ENCODE measurements at regions not wholly inside any gene's neighbourhood (a gene's known extent, or its start where the extent isn't known, plus 50 kb on each side); places are given as distances from the start of the nearest gene placed in this dataset.

DNA sequence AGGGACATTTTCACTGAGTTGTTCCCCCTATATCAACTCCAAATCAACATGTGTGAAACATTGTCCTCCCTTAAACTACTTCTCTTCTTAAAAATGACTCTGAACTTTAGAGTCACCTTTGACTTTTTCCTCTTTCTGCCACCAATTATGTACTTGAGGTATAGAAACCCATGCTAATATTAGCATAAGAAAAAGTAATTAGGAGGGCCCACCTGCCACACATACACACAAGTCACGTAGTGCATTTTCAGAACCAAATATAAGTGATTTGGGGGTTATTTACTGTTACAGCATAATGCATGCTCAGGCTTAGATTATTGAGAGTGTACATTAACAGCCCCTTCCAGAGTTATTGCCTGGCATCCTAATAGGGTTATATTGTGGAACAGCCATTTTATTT, 432.7 kb downstream of the ZIC3 start:
- intact Hi-C loops (cut with DNase I), result no loop called here
- FAIRE-seq, result no peak
- H3K4me1 ChIP-seq (ENCODE audit: control insufficient read depth in 2 of 3, insufficient read depth in 2 of 3, low read depth in 1 of 3, low read length in 3 of 3), result no peaks in the 10 kb centered on the region

DNA sequence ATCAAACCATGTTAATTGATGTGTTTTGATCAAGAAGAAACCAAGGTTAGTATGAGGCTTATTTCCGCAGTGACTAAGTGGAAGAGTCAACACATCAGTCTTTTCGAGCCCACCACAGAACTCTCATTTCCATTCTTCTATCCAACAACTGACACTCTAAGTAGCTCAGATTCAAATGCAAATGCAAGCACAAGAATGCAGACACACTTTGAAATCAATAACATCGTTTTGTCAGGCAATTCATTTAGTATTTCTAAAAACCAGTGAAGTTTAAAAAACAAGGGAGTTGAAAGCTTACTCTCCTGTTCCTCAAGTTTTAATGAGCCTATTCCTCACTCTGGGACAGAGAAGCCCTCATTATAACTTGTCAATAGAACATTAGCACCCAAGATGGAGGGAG, 433.1 kb downstream of the ZIC3 start:
- TF ChIP-seq, protein P1, sequence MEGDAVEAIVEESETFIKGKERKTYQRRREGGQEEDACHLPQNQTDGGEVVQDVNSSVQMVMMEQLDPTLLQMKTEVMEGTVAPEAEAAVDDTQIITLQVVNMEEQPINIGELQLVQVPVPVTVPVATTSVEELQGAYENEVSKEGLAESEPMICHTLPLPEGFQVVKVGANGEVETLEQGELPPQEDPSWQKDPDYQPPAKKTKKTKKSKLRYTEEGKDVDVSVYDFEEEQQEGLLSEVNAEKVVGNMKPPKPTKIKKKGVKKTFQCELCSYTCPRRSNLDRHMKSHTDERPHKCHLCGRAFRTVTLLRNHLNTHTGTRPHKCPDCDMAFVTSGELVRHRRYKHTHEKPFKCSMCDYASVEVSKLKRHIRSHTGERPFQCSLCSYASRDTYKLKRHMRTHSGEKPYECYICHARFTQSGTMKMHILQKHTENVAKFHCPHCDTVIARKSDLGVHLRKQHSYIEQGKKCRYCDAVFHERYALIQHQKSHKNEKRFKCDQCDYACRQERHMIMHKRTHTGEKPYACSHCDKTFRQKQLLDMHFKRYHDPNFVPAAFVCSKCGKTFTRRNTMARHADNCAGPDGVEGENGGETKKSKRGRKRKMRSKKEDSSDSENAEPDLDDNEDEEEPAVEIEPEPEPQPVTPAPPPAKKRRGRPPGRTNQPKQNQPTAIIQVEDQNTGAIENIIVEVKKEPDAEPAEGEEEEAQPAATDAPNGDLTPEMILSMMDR (IDR thresholded peaks at IDR 0.05; ENCODE audit: borderline replicate concordance, extremely low read depth, insufficient read depth), result no peak
- no peak overlapping the region for H3K9ac ChIP-seq (ENCODE audit: low read length in 3 of 3)
- no peaks in the 10 kb centered on the region for H3K4me1 ChIP-seq (ENCODE audit: control insufficient read depth in 2 of 3, insufficient read depth in 2 of 3, low read depth in 1 of 3, low read length in 3 of 3)
- no peak overlapping the region for H3K4me3 ChIP-seq (ENCODE audit: low read length in 3 of 3)
- no peaks in the 10 kb centered on the region for H3K27me3 ChIP-seq (ENCODE audit: control insufficient read depth, insufficient read depth, low read length)
- no peak overlapping the region for H3K27ac ChIP-seq (ENCODE audit: low read depth in 2 of 2, low read length in 2 of 2)
- intact Hi-C loops (cut with DNase I), result no loop called here
- no peak for FAIRE-seq
- H3K9me3 ChIP-seq (ENCODE audit: control insufficient read depth in 2 of 3, insufficient read depth in 1 of 3, low read length in 3 of 3), result no peaks in the 10 kb centered on the region
- no peak for DNase-seq
- no peaks in the 10 kb centered on the region for H3K36me3 ChIP-seq (ENCODE audit: control insufficient read depth in 2 of 3, insufficient read depth in 3 of 3, low read length in 3 of 3)

More for the DNA sequence above, 432.7 kb downstream of the ZIC3 start:
- no peak overlapping the region for H3K9ac ChIP-seq (ENCODE audit: low read length in 3 of 3)
- H3K27me3 ChIP-seq (ENCODE audit: control insufficient read depth, insufficient read depth, low read length), result no peaks in the 10 kb centered on the region
- no peaks in the 10 kb centered on the region for H3K9me3 ChIP-seq (ENCODE audit: control insufficient read depth in 2 of 3, insufficient read depth in 1 of 3, low read length in 3 of 3)
- TF ChIP-seq, protein P1 (IDR thresholded peaks at IDR 0.05; ENCODE audit: borderline replicate concordance, extremely low read depth, insufficient read depth), result no peak
- DNase-seq, result no peak
- H3K36me3 ChIP-seq (ENCODE audit: control insufficient read depth in 2 of 3, insufficient read depth in 3 of 3, low read length in 3 of 3), result no peaks in the 10 kb centered on the region
- no peak overlapping the region for H3K4me3 ChIP-seq (ENCODE audit: low read length in 3 of 3)
- H3K27ac ChIP-seq (ENCODE audit: low read depth in 2 of 2, low read length in 2 of 2), result no peak overlapping the region

DNA sequence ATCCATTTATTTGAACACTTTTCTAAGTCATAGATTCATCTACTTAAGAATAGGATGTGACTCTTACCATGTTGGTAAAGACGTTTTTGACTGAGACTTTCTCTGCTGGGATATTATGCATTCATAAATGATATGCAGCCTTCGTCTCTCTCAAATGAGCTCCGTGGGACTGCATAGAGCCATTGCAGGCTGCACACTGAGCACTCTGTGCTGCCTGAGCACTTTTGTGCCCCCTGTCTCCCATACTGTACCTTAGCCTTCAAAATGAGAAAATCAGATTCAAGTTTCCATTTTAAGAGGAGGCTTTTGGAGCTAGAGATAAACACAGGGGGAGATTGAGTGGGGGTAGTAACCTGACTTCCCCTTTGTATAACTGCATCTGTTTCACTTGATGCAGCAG, 433.6 kb downstream of the ZIC3 start:
- H3K36me3 ChIP-seq (ENCODE audit: control insufficient read depth in 2 of 3, insufficient read depth in 3 of 3, low read length in 3 of 3), result no peaks in the 10 kb centered on the region
- H3K27me3 ChIP-seq (ENCODE audit: control insufficient read depth, insufficient read depth, low read length), result no peaks in the 10 kb centered on the region
- no peak overlapping the region for H3K4me3 ChIP-seq (ENCODE audit: low read length in 3 of 3)
- H3K9ac ChIP-seq (ENCODE audit: low read length in 3 of 3), result no peak overlapping the region
- H3K4me1 ChIP-seq (ENCODE audit: control insufficient read depth in 2 of 3, insufficient read depth in 2 of 3, low read depth in 1 of 3, low read length in 3 of 3), result no peaks in the 10 kb centered on the region
- H3K27ac ChIP-seq (ENCODE audit: low read depth in 2 of 2, low read length in 2 of 2), result no peak overlapping the region
- no peak for DNase-seq
- TF ChIP-seq, protein P1 (IDR thresholded peaks at IDR 0.05; ENCODE audit: borderline replicate concordance, extremely low read depth, insufficient read depth), result no peak
- no peak for FAIRE-seq
- intact Hi-C loops (cut with DNase I), result no loop called here
- no peaks in the 10 kb centered on the region for H3K9me3 ChIP-seq (ENCODE audit: control insufficient read depth in 2 of 3, insufficient read depth in 1 of 3, low read length in 3 of 3)

DNA sequence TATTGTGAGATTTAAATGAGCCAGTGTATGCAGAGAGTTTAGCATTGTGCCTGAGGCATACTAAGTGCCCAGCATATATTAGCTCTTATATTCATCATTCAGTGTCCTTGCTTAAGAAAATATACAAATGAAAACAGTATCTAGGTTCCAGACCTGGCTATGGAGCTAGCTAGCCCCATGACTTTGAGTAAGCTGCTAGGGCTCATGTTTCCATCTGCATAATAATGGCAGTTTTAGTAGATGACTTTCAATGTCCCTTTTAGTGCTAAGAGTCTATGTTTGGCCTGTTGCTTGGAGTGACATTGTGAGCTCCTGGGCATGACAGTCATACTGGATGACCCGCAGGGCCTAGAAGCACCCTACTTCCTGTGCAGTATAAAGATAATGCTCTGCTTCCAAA, 435.3 kb downstream of the ZIC3 start:
- FAIRE-seq, result no peak
- TF ChIP-seq, protein P1 (IDR thresholded peaks at IDR 0.05; ENCODE audit: borderline replicate concordance, extremely low read depth, insufficient read depth), result no peak
- H3K36me3 ChIP-seq (ENCODE audit: control insufficient read depth in 2 of 3, insufficient read depth in 3 of 3, low read length in 3 of 3), result no peaks in the 10 kb centered on the region

More for the DNA sequence above, 435.3 kb downstream of the ZIC3 start:
- intact Hi-C loops (cut with DNase I), result no loop called here
- H3K9me3 ChIP-seq (ENCODE audit: control insufficient read depth in 2 of 3, insufficient read depth in 1 of 3, low read length in 3 of 3), result no peaks in the 10 kb centered on the region
- H3K9ac ChIP-seq (ENCODE audit: low read length in 3 of 3), result no peak overlapping the region
- no peak overlapping the region for H3K4me3 ChIP-seq (ENCODE audit: low read length in 3 of 3)
- H3K27ac ChIP-seq (ENCODE audit: low read depth in 2 of 2, low read length in 2 of 2), result no peak overlapping the region
- no peak for DNase-seq
- no peaks in the 10 kb centered on the region for H3K27me3 ChIP-seq (ENCODE audit: control insufficient read depth, insufficient read depth, low read length)
- H3K4me1 ChIP-seq (ENCODE audit: control insufficient read depth in 2 of 3, insufficient read depth in 2 of 3, low read depth in 1 of 3, low read length in 3 of 3), result no peaks in the 10 kb centered on the region
